ENCODE measurements at regions not wholly inside any gene's neighbourhood (a gene's known extent, or its start where the extent isn't known, plus 50 kb on each side); places are given as distances from the start of the nearest gene placed in this dataset.

DNA sequence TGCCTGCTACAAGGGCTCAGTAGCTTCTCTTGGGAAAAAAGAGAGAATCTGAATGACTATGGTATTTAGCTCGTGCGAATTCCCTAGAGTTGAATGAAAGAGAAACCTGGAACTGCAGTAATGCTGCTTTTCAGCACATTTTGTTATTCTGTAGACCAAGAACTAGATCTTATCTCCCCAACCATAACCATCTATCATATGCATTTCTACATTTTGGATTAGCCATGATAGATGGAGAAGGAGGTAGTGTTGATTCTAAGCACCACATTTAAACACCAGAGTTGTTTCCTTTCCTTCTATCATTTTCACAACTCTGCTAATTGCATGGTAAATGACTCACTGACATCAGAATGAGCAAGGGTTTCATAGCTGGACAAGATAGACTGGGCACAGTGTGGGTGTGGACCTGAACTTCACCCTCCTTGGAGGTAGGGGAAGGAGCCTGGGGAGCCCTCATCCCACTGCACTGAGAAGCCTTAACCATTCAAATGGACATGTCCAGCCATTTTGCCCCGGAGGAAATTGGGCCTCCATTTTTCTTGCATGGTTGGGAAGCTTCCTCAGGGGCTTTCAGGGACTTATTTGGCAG, 55.3 kb upstream of the BMPER start:
- DNase-seq (ENCODE audit: low read depth, low spot score): no peak

DNA sequence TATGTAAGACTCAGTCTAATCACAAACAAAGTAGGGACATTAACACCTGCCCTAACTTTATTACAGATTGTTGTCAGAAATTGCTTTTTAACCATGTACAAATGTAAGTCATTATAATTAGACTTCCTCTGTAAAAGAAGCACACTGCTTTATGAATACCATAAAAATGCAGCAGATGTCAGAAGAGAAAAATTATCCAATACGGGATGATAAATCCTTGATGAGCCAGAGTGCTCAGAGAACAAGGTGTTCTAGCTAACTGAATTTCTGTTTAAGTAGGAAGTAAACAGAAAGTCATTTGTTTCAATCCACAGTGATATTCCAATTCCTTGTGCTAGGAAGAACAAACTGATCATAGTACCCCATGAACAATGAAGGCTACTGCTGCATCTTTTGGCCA, 54.6 kb upstream of the BMPER start:
- no peak for DNase-seq (ENCODE audit: low read depth, low spot score)

DNA sequence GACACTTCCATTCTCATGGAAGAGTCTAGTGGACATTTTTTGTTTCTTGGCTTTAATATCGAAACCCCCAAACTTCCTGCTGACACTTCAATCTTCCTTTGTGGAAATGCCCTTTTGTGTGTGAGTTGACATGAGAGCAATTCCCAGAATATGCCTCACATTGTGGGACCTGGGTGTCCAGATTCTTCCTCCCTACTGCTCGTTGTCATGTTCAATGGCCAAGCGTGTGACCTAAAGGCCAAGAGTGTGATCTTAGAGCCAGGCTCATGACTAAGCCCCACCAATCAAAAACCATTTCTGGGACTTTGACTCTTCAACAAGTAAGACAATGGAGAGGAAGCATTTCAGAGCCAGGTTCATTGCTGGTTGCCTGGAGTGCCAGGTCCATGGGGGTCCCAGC, 52.5 kb upstream of the BMPER start:
- DNase-seq (ENCODE audit: low read depth, low spot score): no peak

DNA sequence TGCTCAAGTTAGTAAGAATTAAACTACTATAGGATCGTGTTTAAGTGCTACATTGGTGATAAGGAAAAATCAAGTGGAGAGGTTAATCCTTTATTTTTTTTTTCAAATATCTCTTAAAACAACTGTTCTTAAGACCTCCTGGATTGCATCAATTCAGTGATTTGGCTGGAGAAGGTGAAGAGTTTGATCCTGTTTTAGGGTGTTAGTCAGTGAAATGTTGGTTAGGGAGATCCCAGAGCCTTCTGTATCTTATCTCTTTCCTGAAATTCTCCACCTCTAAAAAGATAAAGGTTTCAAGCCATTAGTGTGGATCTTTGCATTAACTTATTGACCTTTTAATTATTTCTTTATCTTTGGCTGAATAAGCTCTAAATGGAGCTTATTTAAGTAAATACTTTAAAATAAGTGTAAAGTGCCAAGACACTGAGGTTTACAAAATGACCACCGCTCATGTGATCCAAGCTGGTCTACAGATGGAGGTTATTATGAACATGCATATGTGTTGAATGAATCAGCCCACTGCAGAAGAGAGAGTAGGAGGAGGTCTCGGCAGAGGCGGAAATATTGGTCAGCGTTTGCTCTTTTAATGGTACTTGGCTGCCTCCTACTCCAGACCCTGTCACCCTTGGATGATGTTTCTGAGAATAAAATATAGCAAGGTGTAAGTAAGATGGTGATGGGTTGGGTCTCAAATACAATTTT, 51.8 kb upstream of the BMPER start:
- DNase-seq (ENCODE audit: low read depth, low spot score): no peak

DNA sequence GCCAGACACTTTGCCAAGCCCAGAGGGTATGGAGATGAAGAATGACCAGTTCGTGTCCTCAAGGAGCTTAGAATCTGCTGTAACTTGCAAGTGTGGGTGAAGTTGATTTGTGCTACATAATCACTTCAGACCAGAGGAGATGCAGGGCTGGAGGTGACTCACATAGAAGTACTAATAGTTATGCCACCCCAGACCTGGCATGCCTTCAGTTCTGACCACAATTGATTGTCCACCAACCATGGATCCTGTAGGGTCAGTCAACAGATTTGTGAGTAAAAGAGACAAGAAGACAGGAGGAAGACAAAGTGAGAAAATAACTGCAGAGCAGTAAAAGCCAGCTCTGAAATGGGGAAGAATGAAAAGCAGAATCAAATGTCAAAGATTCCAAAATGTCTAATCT, 51.2 kb upstream of the BMPER start:
- no peak for DNase-seq (ENCODE audit: low read depth, low spot score)

DNA sequence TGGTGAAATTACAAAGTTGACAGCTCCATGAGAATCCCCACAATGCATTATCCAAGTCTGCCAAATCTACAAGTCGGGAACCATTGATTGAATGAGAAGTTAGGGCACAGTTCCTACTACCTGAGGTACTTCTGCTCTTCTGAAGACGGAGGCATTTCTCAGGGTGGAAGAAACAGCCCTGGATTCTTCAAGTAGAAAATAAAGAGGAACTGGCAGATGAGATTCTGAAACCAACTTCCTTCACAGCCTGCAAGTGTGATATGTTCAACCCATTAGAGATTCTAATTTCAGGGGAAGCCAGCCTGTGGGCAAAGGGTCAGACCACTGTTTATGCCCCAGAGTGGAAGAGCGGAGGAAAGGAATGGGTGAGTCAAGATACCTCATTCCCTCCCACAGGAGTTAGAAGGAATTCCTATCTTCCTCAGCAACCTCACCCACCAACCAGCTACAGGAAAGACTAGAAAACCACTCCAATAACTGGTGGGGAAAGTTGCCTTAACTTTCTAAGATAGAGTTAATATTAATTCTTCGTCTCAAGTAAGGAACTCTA, 50.5 kb upstream of the BMPER start:
- DNase-seq (ENCODE audit: low read depth, low spot score): no peak

Measured in brain pericyte (primary cell).